ENCODE measurements at regions not wholly inside any gene's neighbourhood (a gene's known extent, or its start where the extent isn't known, plus 50 kb on each side); places are given as distances from the start of the nearest gene placed in this dataset.

DNA sequence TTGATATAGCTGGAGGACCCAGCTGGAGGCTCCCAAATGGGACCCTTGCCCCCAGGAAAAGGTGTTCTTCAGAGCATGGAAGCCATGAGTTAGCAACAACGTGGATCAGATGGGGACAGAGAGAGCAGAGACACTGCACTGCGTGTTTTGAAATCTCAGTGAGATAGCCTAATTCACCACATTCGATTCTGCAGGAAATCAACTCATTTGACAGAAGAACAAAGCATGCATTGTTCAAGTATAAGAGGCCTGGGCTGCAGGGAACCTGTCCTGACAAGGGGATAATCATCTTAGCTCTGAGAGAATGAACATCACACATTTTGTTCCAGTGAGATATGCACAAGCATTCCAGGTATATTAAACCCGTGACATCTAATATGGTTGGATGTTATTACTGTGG lies 450.2 kb downstream of the CDH26 start:
- TF ChIP-seq, protein P1, sequence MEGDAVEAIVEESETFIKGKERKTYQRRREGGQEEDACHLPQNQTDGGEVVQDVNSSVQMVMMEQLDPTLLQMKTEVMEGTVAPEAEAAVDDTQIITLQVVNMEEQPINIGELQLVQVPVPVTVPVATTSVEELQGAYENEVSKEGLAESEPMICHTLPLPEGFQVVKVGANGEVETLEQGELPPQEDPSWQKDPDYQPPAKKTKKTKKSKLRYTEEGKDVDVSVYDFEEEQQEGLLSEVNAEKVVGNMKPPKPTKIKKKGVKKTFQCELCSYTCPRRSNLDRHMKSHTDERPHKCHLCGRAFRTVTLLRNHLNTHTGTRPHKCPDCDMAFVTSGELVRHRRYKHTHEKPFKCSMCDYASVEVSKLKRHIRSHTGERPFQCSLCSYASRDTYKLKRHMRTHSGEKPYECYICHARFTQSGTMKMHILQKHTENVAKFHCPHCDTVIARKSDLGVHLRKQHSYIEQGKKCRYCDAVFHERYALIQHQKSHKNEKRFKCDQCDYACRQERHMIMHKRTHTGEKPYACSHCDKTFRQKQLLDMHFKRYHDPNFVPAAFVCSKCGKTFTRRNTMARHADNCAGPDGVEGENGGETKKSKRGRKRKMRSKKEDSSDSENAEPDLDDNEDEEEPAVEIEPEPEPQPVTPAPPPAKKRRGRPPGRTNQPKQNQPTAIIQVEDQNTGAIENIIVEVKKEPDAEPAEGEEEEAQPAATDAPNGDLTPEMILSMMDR (IDR thresholded peaks at IDR 0.05; ENCODE audit: insufficient read depth, missing control alignments), result no peak
- FAIRE-seq (no peak), DNase-seq (ENCODE audit: insufficient read length, low spot score) (no peak)

DNA sequence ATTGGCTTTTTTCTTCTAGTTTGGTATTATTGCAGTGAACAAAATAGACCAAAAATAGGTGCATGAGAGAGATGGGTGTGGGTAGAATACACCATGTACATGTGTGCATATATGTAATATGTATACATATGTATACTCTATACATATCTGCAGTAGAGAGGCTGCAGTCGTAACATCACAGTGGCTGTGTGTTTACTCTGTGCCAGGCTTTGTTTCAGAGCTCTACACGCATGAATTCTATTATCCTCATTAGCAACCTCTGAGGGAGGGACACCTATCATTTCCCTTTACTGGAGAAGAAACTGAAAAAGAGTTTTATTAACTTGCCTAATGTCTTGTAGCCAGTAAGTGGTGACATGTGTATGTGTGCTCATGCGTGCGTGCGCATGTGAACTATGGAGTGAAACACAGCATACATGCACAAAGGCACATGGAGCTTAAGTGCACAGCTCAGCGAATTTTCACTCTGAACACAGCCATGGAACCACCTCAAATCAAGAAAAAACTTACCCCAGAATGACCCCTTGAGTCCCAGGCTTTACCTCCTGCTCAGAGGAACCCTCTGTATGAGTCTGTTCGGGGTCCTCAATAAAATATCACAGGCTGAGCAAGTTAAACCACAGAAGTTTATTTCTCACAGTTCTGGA lies 452.5 kb downstream of the CDH26 start:
- no peak for DNase-seq (ENCODE audit: insufficient read length, low spot score)
- FAIRE-seq, result no peak
- TF ChIP-seq, protein P1 (IDR thresholded peaks at IDR 0.05; ENCODE audit: insufficient read depth, missing control alignments), result no peak

DNA sequence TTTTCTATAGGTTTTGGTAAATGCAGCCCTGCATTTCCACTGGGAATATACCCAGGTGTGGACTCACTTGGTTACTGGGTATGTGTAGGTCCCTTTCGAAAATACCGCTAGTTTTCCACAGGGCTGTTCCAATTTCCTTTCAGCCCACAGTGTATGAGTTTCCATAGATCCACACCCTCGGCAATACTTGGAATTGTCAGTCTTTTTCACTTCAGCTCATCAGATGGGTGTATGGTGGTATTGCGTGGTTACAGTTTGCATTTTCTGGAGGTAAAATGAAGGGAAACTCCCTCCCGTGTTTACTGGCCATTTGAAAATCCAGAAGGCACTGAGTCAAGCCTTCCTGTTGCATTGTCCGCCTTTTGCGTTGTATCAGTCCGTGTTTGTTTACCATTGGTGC lies 453.6 kb downstream of the CDH26 start:
- TF ChIP-seq, protein P1 (IDR thresholded peaks at IDR 0.05; ENCODE audit: insufficient read depth, missing control alignments), result no peak
- DNase-seq (ENCODE audit: insufficient read length, low spot score), result no peak
- no peak for FAIRE-seq

DNA sequence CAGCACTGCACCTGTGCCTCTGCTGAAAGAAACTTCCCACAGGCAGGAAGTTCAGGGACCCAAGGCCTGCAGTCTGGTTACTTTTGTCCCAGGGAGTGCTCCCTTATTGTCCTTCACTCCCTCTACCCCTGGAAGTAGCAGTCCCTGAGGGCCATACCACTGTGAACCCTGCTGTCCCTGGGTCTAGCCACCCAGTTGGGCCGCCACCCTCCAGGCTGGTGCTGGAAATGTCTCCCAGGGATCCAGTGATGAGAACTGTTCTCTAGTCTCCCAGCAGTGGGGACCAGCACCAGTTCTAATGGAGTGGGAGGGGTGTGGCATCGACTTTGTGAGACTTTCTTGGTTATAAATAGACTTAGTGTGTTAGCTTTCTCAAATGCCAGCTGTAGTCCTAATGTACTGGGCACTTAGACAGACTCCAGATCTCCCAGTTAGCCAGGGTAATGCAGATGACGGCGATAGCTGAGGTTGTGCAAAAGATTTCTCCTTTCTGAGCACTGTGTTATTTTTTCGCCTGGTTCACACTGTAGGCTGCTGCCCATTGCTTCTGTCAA lies 462.5 kb downstream of the CDH26 start:
- no peak for FAIRE-seq
- DNase-seq (ENCODE audit: insufficient read length, low spot score), result no peak
- TF ChIP-seq, protein P1 (IDR thresholded peaks at IDR 0.05; ENCODE audit: insufficient read depth, missing control alignments), result no peak

DNA sequence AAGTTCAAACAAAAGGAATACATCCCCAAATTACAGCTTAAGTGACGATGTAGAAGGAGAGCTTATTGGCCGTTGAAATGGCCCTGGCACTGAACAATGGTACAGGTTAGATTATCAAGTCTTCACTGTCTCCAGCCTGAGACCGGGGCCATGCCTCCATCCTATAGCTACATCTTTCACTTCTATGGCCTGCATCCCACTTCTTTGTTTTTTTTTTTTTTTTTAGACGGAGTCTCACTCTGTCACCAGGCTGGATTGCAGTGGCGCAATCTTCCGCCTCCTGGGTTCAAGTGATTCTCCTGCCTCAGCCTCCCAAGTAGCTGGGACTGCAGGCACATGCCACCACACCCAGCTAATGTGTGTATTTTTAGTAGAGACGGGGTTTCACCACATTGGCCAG lies 464.6 kb downstream of the CDH26 start:
- no peak for FAIRE-seq
- DNase-seq (ENCODE audit: insufficient read length, low spot score), result no peak
- TF ChIP-seq, protein P1 (IDR thresholded peaks at IDR 0.05; ENCODE audit: insufficient read depth, missing control alignments), result no peak

DNA sequence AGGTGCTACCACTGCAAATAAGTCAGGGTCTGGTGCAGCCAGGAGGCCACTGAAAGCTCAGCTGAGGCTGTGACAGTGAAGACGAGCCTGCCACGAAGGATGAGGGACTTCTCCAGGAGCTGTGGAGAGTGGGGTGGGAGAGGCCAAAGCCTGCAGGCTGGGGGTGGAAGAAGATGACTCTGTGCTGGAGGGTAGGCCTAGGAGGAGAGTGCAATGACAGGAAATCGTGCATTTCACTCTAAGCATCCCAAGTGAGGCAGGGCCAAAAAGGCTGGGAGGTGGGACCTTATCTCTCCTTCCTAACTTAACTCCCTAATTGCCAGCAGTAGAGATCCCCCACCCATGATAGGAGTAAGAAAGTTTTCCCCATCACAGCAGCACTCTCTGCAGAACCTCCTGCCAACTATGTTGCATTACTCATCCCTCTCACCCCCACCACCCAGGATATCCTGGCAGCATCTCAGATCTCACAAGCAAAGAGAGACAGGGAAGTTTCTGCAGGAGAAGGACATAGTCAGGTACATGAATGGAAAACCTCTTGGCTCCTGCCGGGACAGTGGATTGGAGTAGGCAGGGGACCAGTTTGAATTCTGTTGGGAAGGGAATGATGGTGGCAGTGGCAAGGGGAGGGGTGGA lies 466.2 kb downstream of the CDH26 start:
- TF ChIP-seq, protein P1 (IDR thresholded peaks at IDR 0.05; ENCODE audit: insufficient read depth, missing control alignments), result no peak
- FAIRE-seq (no peak), DNase-seq (ENCODE audit: insufficient read length, low spot score) (no peak)

DNA sequence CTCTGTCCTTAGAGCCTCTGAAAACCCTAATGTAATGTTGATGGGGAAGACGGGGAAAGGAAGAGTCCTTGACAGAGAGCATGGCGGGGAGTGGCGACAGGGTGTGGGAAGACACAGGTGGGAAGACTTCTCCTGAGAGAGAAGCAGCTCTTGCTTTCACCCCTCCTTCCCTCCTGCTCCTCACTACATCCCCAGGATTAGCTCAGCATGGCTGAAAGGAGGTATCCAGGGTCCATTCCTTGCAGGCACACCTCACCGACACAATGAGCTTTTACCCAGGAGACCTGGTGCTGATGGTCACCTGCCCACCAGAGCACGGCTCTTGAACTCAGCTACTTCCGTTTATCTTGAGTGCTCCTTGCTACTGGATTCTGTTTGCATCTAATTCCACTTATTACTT lies 469.3 kb downstream of the CDH26 start:
- DNase-seq (ENCODE audit: insufficient read length, low spot score) (no peak), FAIRE-seq (no peak)
- TF ChIP-seq, protein P1 (IDR thresholded peaks at IDR 0.05; ENCODE audit: insufficient read depth, missing control alignments), result no peak

Data from D721Med (cell line).